Neural cell (in vitro differentiated cells): ENCODE measurements at regions not wholly inside any gene's neighbourhood (a gene's known extent, or its start where the extent isn't known, plus 50 kb on each side); places are given as distances from the start of the nearest gene placed in this dataset.

Experiments used
- CTCF ChIP-seq: fragments of 450-650 bp; IDR thresholded peaks from 2 replicates; pipeline ENCODE4 v1.5.1; 2014; ENCODE audit warnings: antibody characterized with exemption, mild to moderate bottlenecking, moderate library complexity; ENCODE audit not compliant: poor library complexity, severe bottlenecking
- EZH2 ChIP-seq: fragments of 200-600, 300-800 bp; shearing (Covaris generic), sonication (generic); IDR thresholded peaks from 2 replicates; pipeline ENCODE4 v1.6.1; 2014; ENCODE audit warnings: antibody characterized with exemption, low read length, borderline replicate concordance, mild to moderate bottlenecking; ENCODE audit not compliant: insufficient read depth, poor library complexity, severe bottlenecking
- POLR2AphosphoS5 ChIP-seq: IDR thresholded peaks from 2 replicates; pipeline ENCODE4 v1.6.1; 2012
- SMC3 ChIP-seq: fragments of 450-650 bp; conservative IDR thresholded peaks from 2 replicates; pipeline ENCODE4 v1.6.1; 2014; ENCODE audit warnings: antibody characterized with exemption, mild to moderate bottlenecking, moderate library complexity; ENCODE audit not compliant: poor library complexity

GRCh38 chr13:88377852-88378251, 706.7 kb downstream of the SLITRK5 start:
- TF ChIP-seq CTCF (no peak), EZH2 (no peak), POLR2AphosphoS5 (no peak), SMC3 (no peak)
